ENCODE measurements at regions not wholly inside any gene's neighbourhood (a gene's known extent, or its start where the extent isn't known, plus 50 kb on each side); places are given as distances from the start of the nearest gene placed in this dataset.

- DNase-seq (ENCODE audit: low read depth) = no peak
- no peak for TF ChIP-seq CTCF (IDR thresholded peaks at IDR 0.05; ENCODE audit: insufficient read depth, low read depth, low read length)
- H3K4me3 ChIP-seq (ENCODE audit: low read depth, low read length) = no peak overlapping the region
Measured at GRCh38 chr2:145047554-145047953, 527.6 kb upstream of the ZEB2 start.

- no peak overlapping the region for H3K4me3 ChIP-seq (ENCODE audit: low read depth, low read length)
- TF ChIP-seq CTCF (IDR thresholded peaks at IDR 0.05; ENCODE audit: insufficient read depth, low read depth, low read length) = no peak
- no peak for DNase-seq (ENCODE audit: low read depth)
Measured at GRCh38 chr2:145044491-145044890, 524.6 kb upstream of the ZEB2 start.

GRCh38 chr2:145043399-145043834, 523.5 kb upstream of the ZEB2 start:
- H3K4me3 ChIP-seq (ENCODE audit: low read depth, low read length) = no peak overlapping the region
- TF ChIP-seq CTCF (IDR thresholded peaks at IDR 0.05; ENCODE audit: insufficient read depth, low read depth, low read length) = no peak
- DNase-seq (ENCODE audit: low read depth) = no peak

- TF ChIP-seq CTCF (IDR thresholded peaks at IDR 0.05; ENCODE audit: insufficient read depth, low read depth, low read length) = no peak
- no peak for DNase-seq (ENCODE audit: low read depth)
- no peak overlapping the region for H3K4me3 ChIP-seq (ENCODE audit: low read depth, low read length)
Measured at GRCh38 chr2:145041706-145042105, 521.8 kb upstream of the ZEB2 start.

- no peak for TF ChIP-seq CTCF (IDR thresholded peaks at IDR 0.05; ENCODE audit: insufficient read depth, low read depth, low read length)
- DNase-seq (ENCODE audit: low read depth) = no peak
- no peak overlapping the region for H3K4me3 ChIP-seq (ENCODE audit: low read depth, low read length)
Measured at GRCh38 chr2:145040433-145040832, 520.5 kb upstream of the ZEB2 start.

GRCh38 chr2:145038041-145038525, 518.2 kb upstream of the ZEB2 start:
- no peak for TF ChIP-seq CTCF (IDR thresholded peaks at IDR 0.05; ENCODE audit: insufficient read depth, low read depth, low read length)
- H3K4me3 ChIP-seq (ENCODE audit: low read depth, low read length) = no peak overlapping the region
- DNase-seq (ENCODE audit: low read depth) = no peak

- DNase-seq (ENCODE audit: low read depth) = peak; percentile 27
- no peak overlapping the region for H3K4me3 ChIP-seq (ENCODE audit: low read depth, low read length)
Measured at GRCh38 chr2:145036421-145037011, 516.6 kb upstream of the ZEB2 start.

More at GRCh38 chr2:145036421-145037011, 516.6 kb upstream of the ZEB2 start:
- no peak for TF ChIP-seq CTCF (IDR thresholded peaks at IDR 0.05; ENCODE audit: insufficient read depth, low read depth, low read length)
